Endodermal cell (in vitro differentiated cells): ENCODE measurements at regions not wholly inside any gene's neighbourhood (a gene's known extent, or its start where the extent isn't known, plus 50 kb on each side); places are given as distances from the start of the nearest gene placed in this dataset.

Experiments used
- DNase-seq: peaks from one replicate; pipeline ENCODE4 v3.0.0-alpha.2; 2017
- H3K27ac ChIP-seq: 2 replicates; pipeline ENCODE4 v1.5.1; 2013; ENCODE audit warnings: mild to moderate bottlenecking, low read depth, low read length, moderate library complexity
- H3K27me3 ChIP-seq: 2 replicates; pipeline ENCODE4 v1.6.1; 2013; ENCODE audit warnings: mild to moderate bottlenecking, low read length, moderate library complexity; ENCODE audit not compliant: insufficient read depth, control insufficient read depth, poor library complexity, severe bottlenecking
- H3K36me3 ChIP-seq: 2 replicates; pipeline ENCODE4 v1.7.0; 2013; ENCODE audit warnings: mild to moderate bottlenecking, low read length, moderate library complexity; ENCODE audit not compliant: control insufficient read depth, insufficient read depth
- H3K4me1 ChIP-seq: one replicate; pipeline ENCODE4 v1.7.0; 2013; ENCODE audit warnings: low read length; ENCODE audit not compliant: control insufficient read depth, insufficient read depth
- H3K4me3 ChIP-seq: 2 replicates; pipeline ENCODE4 v1.5.1; 2013; ENCODE audit warnings: mild to moderate bottlenecking, low read length, moderate library complexity
- H3K9ac ChIP-seq: 2 replicates; pipeline ENCODE4 v1.6.1; 2013; ENCODE audit warnings: mild to moderate bottlenecking, low read length, moderate library complexity; ENCODE audit not compliant: poor library complexity, severe bottlenecking; ENCODE audit errors: extremely low read depth
- H3K9me3 ChIP-seq: 2 replicates; pipeline ENCODE4 v1.6.1; 2013; ENCODE audit warnings: mild to moderate bottlenecking, low read length, moderate library complexity; ENCODE audit not compliant: control insufficient read depth
- H3K27ac Mint-ChIP-seq: 2 replicates; pipeline ENCODE4 v1.8.0; 2020; ENCODE audit warnings: mixed read lengths
- H3K27me3 Mint-ChIP-seq: 2 replicates; pipeline ENCODE4 v1.8.0; 2021; ENCODE audit warnings: mild to moderate bottlenecking, mixed read lengths; ENCODE audit not compliant: insufficient read depth
- H3K36me3 Mint-ChIP-seq: 2 replicates; pipeline ENCODE4 v1.8.0; 2020; ENCODE audit warnings: low read depth, mixed read lengths
- H3K4me1 Mint-ChIP-seq: 2 replicates; pipeline ENCODE4 v1.8.0; 2020; ENCODE audit warnings: mixed read lengths
- H3K4me3 Mint-ChIP-seq: 2 replicates; pipeline ENCODE4 v1.8.0; 2020; ENCODE audit warnings: mild to moderate bottlenecking, moderate library complexity, mixed read lengths
- H3K9me3 Mint-ChIP-seq: 2 replicates; pipeline ENCODE4 v1.8.0; 2020; ENCODE audit warnings: mild to moderate bottlenecking, mixed read lengths
- WGBS, 2 experiments: methylation state at CpG; one replicate each; pipeline versions ENCODE4 v1.1.5 to v1.1.7; 2013; ENCODE audit warnings: missing lambda C conversion rate in 2 of 2, mixed read lengths in 1 of 2; ENCODE audit not compliant: insufficient coverage in 1 of 2, insufficient read length in 1 of 2; 5-methylcytosine and 5-hydroxymethylcytosine counted together
- TF ChIP-seq, protein P1 (sequence below): fragments of 200-600 bp; sonication (generic); conservative IDR thresholded peaks from 2 replicates; pipeline ENCODE4 v1.5.0; 2021; ENCODE audit warnings: antibody characterized with exemption, mild to moderate bottlenecking

DNA sequence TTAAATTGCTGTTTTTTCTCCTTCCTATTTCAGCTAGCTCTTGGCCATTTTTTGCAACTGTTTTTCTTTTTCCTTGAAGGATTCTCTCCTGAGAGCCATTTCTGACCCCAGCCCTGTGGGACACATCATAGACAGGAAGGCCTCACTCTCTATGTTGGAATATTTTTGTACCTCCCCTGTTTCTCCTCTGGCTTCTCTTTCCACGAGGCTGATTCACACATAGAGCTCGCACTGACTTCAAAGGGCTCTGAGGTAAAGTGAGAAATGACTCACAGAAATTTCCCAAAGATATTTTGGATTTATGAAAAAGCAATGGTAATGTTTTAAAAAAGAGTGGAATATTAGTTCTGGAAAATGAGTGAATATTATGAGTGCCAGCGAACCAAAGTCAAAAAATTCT lies 181.7 kb upstream of the IGFBP7 start:
- H3K9me3 Mint-ChIP-seq = peaks cover 18% of the 10 kb centered on the region
- no peaks in the 10 kb centered on the region for H3K4me1 Mint-ChIP-seq
- H3K36me3 Mint-ChIP-seq = no peaks in the 10 kb centered on the region
- 92 to 94% methylated on average over 2 to 3 of the region's 3 CpGs for WGBS, 2 experiments
- no peaks in the 10 kb centered on the region for H3K4me1 ChIP-seq
- no peak overlapping the region for H3K27ac Mint-ChIP-seq
- no peaks in the 10 kb centered on the region for H3K27me3 ChIP-seq
- H3K36me3 ChIP-seq = no peaks in the 10 kb centered on the region
- H3K27me3 Mint-ChIP-seq = peaks cover 42% of the 10 kb centered on the region
- TF ChIP-seq, protein P1, sequence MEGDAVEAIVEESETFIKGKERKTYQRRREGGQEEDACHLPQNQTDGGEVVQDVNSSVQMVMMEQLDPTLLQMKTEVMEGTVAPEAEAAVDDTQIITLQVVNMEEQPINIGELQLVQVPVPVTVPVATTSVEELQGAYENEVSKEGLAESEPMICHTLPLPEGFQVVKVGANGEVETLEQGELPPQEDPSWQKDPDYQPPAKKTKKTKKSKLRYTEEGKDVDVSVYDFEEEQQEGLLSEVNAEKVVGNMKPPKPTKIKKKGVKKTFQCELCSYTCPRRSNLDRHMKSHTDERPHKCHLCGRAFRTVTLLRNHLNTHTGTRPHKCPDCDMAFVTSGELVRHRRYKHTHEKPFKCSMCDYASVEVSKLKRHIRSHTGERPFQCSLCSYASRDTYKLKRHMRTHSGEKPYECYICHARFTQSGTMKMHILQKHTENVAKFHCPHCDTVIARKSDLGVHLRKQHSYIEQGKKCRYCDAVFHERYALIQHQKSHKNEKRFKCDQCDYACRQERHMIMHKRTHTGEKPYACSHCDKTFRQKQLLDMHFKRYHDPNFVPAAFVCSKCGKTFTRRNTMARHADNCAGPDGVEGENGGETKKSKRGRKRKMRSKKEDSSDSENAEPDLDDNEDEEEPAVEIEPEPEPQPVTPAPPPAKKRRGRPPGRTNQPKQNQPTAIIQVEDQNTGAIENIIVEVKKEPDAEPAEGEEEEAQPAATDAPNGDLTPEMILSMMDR = no peak
- H3K27ac ChIP-seq = no peak overlapping the region
- no peak overlapping the region for H3K4me3 Mint-ChIP-seq
- H3K9ac ChIP-seq = no peak overlapping the region
- H3K4me3 ChIP-seq = no peak overlapping the region
- H3K9me3 ChIP-seq = no peaks in the 10 kb centered on the region
- DNase-seq = no peak

DNA sequence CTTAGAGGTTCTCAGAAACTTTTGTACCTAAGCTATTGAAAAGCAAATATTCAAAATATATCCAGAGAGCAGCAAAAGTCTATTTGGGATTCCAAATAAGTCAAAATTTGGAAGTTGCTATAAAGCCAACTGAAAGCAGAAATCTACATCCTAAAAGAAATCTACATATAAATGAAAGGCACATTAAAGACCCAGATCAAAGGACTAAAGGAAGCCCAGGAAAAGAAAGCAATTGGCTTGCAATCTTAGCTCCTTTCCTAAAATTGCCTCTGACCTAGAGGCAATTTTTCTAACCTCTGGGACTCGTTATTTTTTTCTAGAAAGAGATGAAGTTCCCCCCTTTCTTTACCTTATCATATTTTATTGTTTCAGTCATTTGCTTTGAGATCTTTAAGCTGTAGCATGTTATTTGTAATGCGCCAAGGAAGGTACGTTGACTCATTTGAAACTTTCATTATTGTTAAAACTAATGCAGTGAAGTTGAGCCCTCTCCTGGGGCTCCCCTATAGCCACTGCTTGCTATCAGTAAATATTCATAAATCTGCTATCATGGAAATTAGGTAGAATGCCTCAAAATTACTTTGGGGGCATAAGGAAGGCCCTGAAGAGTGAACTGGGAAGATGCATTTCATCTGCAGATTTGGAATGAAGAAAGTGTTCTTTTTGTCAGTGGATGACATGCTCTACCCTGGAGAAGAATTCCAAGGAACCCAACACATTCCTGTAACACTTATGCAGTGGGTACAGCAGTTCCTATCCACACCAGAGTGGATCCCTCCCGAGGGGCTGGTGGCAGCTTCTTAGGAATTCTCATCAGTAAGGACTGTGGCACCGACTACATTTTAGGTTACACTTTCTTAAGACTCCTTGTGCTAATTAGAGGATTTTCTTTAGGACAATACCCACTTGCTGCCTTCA lies 177.8 kb upstream of the IGFBP7 start:
- peaks cover 11% of the 10 kb centered on the region for H3K9me3 Mint-ChIP-seq
- no peaks in the 10 kb centered on the region for H3K4me1 Mint-ChIP-seq
- H3K27me3 Mint-ChIP-seq = peaks cover 22% of the 10 kb centered on the region
- TF ChIP-seq, protein P1 = no peak
- no peak overlapping the region for H3K27ac Mint-ChIP-seq
- no peak for DNase-seq
- Histone ChIP-seq H3K4me3 (no peak overlapping the region), H3K4me1 (no peaks in the 10 kb centered on the region), H3K27ac (no peak overlapping the region), H3K9ac (no peak overlapping the region), H3K27me3 (no peaks in the 10 kb centered on the region), H3K36me3 (no peaks in the 10 kb centered on the region), H3K9me3 (no peaks in the 10 kb centered on the region)
- H3K4me3 Mint-ChIP-seq = no peak overlapping the region
- 63 to 100% methylated on average over 1 to 5 of the region's 5 CpGs for WGBS, 2 experiments
- no peaks in the 10 kb centered on the region for H3K36me3 Mint-ChIP-seq

DNA sequence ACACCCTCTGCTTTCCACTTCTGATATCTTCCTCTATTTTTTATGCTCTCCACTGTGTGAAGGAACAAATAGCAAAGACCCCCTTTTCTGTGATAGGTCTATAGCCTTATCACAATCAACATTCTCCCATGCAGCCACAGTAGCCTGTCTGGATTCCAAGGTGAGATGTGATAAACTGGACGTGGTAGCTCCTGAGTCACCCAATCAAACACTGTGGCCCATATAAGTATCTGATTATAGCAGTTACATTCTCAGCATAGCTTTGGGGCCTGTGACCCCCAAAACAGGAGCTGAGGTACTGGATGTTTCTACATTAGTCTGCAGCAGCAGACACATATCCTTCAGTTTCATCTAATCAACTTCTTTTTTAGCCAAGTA lies 172.7 kb upstream of the IGFBP7 start:
- Mint-ChIP-seq H3K36me3 (no peaks in the 10 kb centered on the region), H3K4me1 (no peaks in the 10 kb centered on the region), H3K9me3 (no peaks in the 10 kb centered on the region), H3K4me3 (no peak overlapping the region), H3K27me3 (peaks cover 3% of the 10 kb centered on the region), H3K27ac (no peak overlapping the region)
- H3K9ac ChIP-seq = no peak overlapping the region
- no peaks in the 10 kb centered on the region for H3K36me3 ChIP-seq
- TF ChIP-seq, protein P1 = no peak
- H3K9me3 ChIP-seq = no peaks in the 10 kb centered on the region
- no peak for DNase-seq
- H3K27me3 ChIP-seq = no peaks in the 10 kb centered on the region
- H3K27ac ChIP-seq = no peak overlapping the region
- H3K4me3 ChIP-seq = no peak overlapping the region
- WGBS, 2 experiments = 100% methylated on average over 1 of the region's 1 CpG; no CpG with 5 or more reads in 1 of the 2 experiments
- no peaks in the 10 kb centered on the region for H3K4me1 ChIP-seq
